Endothelial cell of umbilical vein (primary cell): ENCODE measurements at regions not wholly inside any gene's neighbourhood (a gene's known extent, or its start where the extent isn't known, plus 50 kb on each side); places are given as distances from the start of the nearest gene placed in this dataset.

Experiments used
- BruUV-seq: library from RNA; stranded (reverse); fragments of 400-500 nt; replicated peaks from 2 replicates; lab custom pipeline; 2021; lab: Mats Ljungman, UMichigan
- CTCF ChIA-PET: fragments of 300-600, 350-600 bp; sonication (Branson Sonifier 250); formaldehyde crosslinking; loops from one replicate; lab custom pipeline; 2021; ENCODE audit warnings: antibody characterized with exemption, inconsistent platforms; lab: Charles Lee
- POLR2A ChIA-PET: fragments of 300-600, 350-600 bp; sonication (Branson Sonifier 250); formaldehyde crosslinking; loops from one replicate; lab custom pipeline; 2021; ENCODE audit warnings: antibody characterized with exemption, inconsistent platforms; lab: Charles Lee
- DNase-seq: peaks from one replicate; pipeline ENCODE4 v3.0.0-alpha.2; 2011; ENCODE audit warnings: low read depth, low spot score
- FAIRE-seq: peaks from 2 replicates; lab custom pipeline; 2011; peaks lifted over from hg19 to GRCh38; lab: Jason Lieb, UNC
- H2AFZ ChIP-seq: 2 replicates; pipeline ENCODE4 v1.6.0; 2012; ENCODE audit warnings: low read depth, low read length, control low read depth, inconsistent platforms
- H3K27ac ChIP-seq: 2 replicates; pipeline ENCODE4 v1.5.1; 2011; ENCODE audit warnings: low read depth, mild to moderate bottlenecking, control low read depth, low read length, moderate library complexity; ENCODE audit not compliant: insufficient read depth
- H3K27me3 ChIP-seq, 2 experiments: 2 replicates each; pipeline versions ENCODE4 v1.6.0 to v1.6.1; 2011; ENCODE audit warnings: low read length in 2 of 2, mixed read lengths in 1 of 2; ENCODE audit not compliant: control insufficient read depth in 2 of 2, insufficient read depth in 2 of 2
- H3K36me3 ChIP-seq, 2 experiments: 2 replicates in 1 of 2; 3 replicates in 1 of 2; pipeline ENCODE4 v1.5.1; 2011; ENCODE audit warnings: low read length in 2 of 2, mild to moderate bottlenecking in 1 of 2, moderate library complexity in 1 of 2; ENCODE audit not compliant: control insufficient read depth in 2 of 2, insufficient read depth in 2 of 2; ENCODE audit errors: extremely low read depth in 1 of 2
- H3K4me1 ChIP-seq: 3 replicates; pipeline ENCODE4 v1.5.1; 2011; ENCODE audit warnings: mild to moderate bottlenecking, low read length; ENCODE audit not compliant: control insufficient read depth, insufficient read depth; ENCODE audit errors: extremely low read depth
- H3K4me2 ChIP-seq: 2 replicates; pipeline ENCODE4 v1.6.1; 2011; ENCODE audit warnings: low read length, control low read depth, mixed read lengths; ENCODE audit not compliant: insufficient read depth
- H3K4me3 ChIP-seq, 3 experiments: fragments of 200-600 bp in 1 of 3; sonication (generic), shearing (Covaris generic) in 1 of 3; replicated peaks in 1 of 3; 2 replicates each; pipeline ENCODE4 v1.5.1; 2011 to 2016; ENCODE audit warnings: control low read depth in 3 of 3, low read length in 3 of 3, mild to moderate bottlenecking in 2 of 3, inconsistent platforms in 1 of 3, low read depth in 1 of 3, moderate library complexity in 1 of 3; ENCODE audit not compliant: insufficient read depth in 1 of 3
- H3K79me2 ChIP-seq: 2 replicates; pipeline ENCODE4 v1.6.0; 2012; ENCODE audit warnings: low read length, inconsistent platforms; ENCODE audit not compliant: control insufficient read depth, insufficient read depth
- H3K9ac ChIP-seq: replicated peaks from 2 replicates; pipeline ENCODE3; 2011; ENCODE audit warnings: low read length, control low read depth; ENCODE audit not compliant: insufficient read depth; ENCODE audit errors: extremely low read depth
- H3K9me1 ChIP-seq: replicated peaks from 3 replicates; pipeline ENCODE4 v1.6.0; 2011; ENCODE audit warnings: mild to moderate bottlenecking, low read length; ENCODE audit not compliant: control insufficient read depth, insufficient read depth; ENCODE audit errors: extremely low read depth
- H3K9me3 ChIP-seq: replicated peaks from 2 replicates; pipeline ENCODE4 v1.5.1; 2012; ENCODE audit warnings: low read length, inconsistent platforms; ENCODE audit not compliant: control insufficient read depth, insufficient read depth
- H4K20me1 ChIP-seq: replicated peaks from 2 replicates; pipeline ENCODE3; 2011; ENCODE audit warnings: mild to moderate bottlenecking, low read length; ENCODE audit not compliant: control insufficient read depth, insufficient read depth; ENCODE audit errors: extremely low read depth
- EZH2 ChIP-seq: IDR thresholded peaks from 2 replicates; pipeline ENCODE4 v1.6.1; 2012; ENCODE audit warnings: borderline replicate concordance, low read depth, mild to moderate bottlenecking, moderate library complexity, low read length, inconsistent platforms; ENCODE audit not compliant: severe bottlenecking
- FOS ChIP-seq: IDR thresholded peaks from 2 replicates; pipeline ENCODE4 v1.6.1; 2011; ENCODE audit warnings: mild to moderate bottlenecking, low read length, moderate library complexity, borderline replicate concordance; ENCODE audit not compliant: insufficient read depth
- GATA2 ChIP-seq: IDR thresholded peaks from 2 replicates; pipeline ENCODE4 v1.7.0; 2011; ENCODE audit warnings: low read depth, mild to moderate bottlenecking, moderate library complexity, mixed read lengths, low read length; ENCODE audit not compliant: insufficient read length, insufficient read depth
- JUN ChIP-seq: IDR thresholded peaks from 2 replicates; pipeline ENCODE4 v1.6.1; 2011; ENCODE audit warnings: borderline replicate concordance, low read depth; ENCODE audit not compliant: insufficient read length, insufficient read depth
- MYC ChIP-seq: IDR thresholded peaks from one replicate; pipeline ENCODE4 v1.6.1; 2011; ENCODE audit warnings: mild to moderate bottlenecking, low read depth, low read length
- POLR2A ChIP-seq: IDR thresholded peaks from 2 replicates; pipeline ENCODE4 v1.6.1; 2012; ENCODE audit warnings: low read depth, mild to moderate bottlenecking, control low read depth, low read length
- POLR2AphosphoS5 ChIP-seq: IDR thresholded peaks from 2 replicates; pipeline ENCODE4 v1.6.1; 2012; ENCODE audit warnings: low read depth, mild to moderate bottlenecking, control low read depth, low read length, moderate library complexity; ENCODE audit not compliant: insufficient read depth
- dilution Hi-C: fragments of 300-500 bp; cut with MboI; formaldehyde crosslinking; loops from one replicate; pipeline ENCODE4 v1.15.0; 2019; ENCODE audit warnings: low sequenced_read_pairs; ENCODE audit not compliant: extremely low pct_ligation_motif_present
- intact Hi-C: fragments of 100-400 bp; cut with micrococcal nuclease; formaldehyde crosslinking; loops from one replicate; pipeline ENCODE4 v1.10.0; 2022
- TF ChIP-seq, protein P1 (sequence below): IDR thresholded peaks from 2 replicates; pipeline ENCODE4 v1.6.1; 2011; ENCODE audit not compliant: insufficient read depth, insufficient read length
- TF ChIP-seq, protein P2 (sequence below), 2 donors: IDR thresholded peaks; 1 replicate in 1 of 2; 2 replicates in 1 of 2; pipeline ENCODE4 v1.5.1; 2011; ENCODE audit warnings: low read length in 2 of 2, mild to moderate bottlenecking in 2 of 2, moderate library complexity in 2 of 2, control low read depth in 1 of 2, inconsistent platforms in 1 of 2, low read depth in 1 of 2; ENCODE audit not compliant: insufficient read depth in 1 of 2; ENCODE audit errors: extremely low read depth in 1 of 2

DNA sequence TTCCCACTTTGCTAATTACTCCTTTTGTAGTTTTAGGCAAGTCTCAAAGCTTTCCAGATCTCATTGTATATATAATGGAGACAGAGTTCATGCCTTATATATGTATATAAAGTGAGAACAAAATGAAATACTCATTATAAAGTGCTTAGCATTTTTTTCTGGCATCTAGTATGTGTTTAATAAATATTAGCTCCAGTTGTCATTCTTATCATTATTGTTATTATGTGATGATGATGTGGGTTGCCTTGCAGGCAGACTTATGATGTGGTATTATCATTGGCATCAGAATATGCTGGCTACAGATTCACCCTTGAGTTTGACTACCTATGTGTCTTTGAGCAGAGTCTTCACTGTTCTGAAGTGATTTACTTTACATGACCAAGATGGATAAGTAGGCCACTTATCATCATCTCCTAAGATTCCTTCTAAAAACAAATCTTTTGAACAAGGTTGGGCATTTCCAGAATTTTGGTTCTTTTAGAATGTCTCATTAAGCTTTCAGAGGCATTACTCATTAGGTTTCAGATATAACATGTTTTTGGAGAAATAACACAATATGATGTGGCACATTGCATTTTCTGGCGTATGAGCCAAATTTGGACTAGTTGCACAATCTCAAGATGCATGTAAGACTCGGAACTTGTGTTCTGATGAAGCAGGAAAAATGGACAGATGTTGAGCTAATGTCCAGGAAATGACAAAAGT lies 145.6 kb upstream of the TNC start:
- no peaks in the 10 kb centered on the region for H3K27me3 ChIP-seq
- TF ChIP-seq POLR2A (no peak), EZH2 (no peak), MYC (no peak), JUN (no peak), FOS (no peak), POLR2AphosphoS5 (no peak), GATA2 (no peak)
- TF ChIP-seq, protein P1, sequence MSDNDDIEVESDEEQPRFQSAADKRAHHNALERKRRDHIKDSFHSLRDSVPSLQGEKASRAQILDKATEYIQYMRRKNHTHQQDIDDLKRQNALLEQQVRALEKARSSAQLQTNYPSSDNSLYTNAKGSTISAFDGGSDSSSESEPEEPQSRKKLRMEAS, result no peak
- TF ChIP-seq, protein P2, sequence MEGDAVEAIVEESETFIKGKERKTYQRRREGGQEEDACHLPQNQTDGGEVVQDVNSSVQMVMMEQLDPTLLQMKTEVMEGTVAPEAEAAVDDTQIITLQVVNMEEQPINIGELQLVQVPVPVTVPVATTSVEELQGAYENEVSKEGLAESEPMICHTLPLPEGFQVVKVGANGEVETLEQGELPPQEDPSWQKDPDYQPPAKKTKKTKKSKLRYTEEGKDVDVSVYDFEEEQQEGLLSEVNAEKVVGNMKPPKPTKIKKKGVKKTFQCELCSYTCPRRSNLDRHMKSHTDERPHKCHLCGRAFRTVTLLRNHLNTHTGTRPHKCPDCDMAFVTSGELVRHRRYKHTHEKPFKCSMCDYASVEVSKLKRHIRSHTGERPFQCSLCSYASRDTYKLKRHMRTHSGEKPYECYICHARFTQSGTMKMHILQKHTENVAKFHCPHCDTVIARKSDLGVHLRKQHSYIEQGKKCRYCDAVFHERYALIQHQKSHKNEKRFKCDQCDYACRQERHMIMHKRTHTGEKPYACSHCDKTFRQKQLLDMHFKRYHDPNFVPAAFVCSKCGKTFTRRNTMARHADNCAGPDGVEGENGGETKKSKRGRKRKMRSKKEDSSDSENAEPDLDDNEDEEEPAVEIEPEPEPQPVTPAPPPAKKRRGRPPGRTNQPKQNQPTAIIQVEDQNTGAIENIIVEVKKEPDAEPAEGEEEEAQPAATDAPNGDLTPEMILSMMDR (IDR thresholded peaks at IDR 0.05; ENCODE audit: extremely low read depth in 1 of 2, insufficient read depth in 1 of 2, low read depth in 1 of 2, low read length in 2 of 2), result no peak
- peaks cover 2% of the 10 kb centered on the region for H3K9me3 ChIP-seq
- dilution Hi-C loops (no loop called here), intact Hi-C loops (no loop called here)
- ChIA-PET CTCF (no interaction called here), POLR2A (no interaction called here)
- no peak overlapping the region for H3K9ac ChIP-seq
- BruUV-seq, result no TSS peak
- H3K36me3 ChIP-seq, result no peaks in the 10 kb centered on the region
- FAIRE-seq (no peak), DNase-seq (no peak)
- H2AFZ ChIP-seq, result no peak overlapping the region
- H3K27ac ChIP-seq, result no peak overlapping the region
- H3K79me2 ChIP-seq, result no peaks in the 10 kb centered on the region
- no peaks in the 10 kb centered on the region for H3K4me1 ChIP-seq
- no peak overlapping the region for H3K4me3 ChIP-seq
- no peak overlapping the region for H3K4me2 ChIP-seq
- H4K20me1 ChIP-seq, result no peaks in the 10 kb centered on the region
- no peaks in the 10 kb centered on the region for H3K9me1 ChIP-seq
